IMR-90 (cell line): ENCODE measurements at regions not wholly inside any gene's neighbourhood (a gene's known extent, or its start where the extent isn't known, plus 50 kb on each side); places are given as distances from the start of the nearest gene placed in this dataset.

ENCODE experiments used
- ATAC-seq: fragments of 200-7000 bp; cut with Tn5 transposase; 2 replicates; pipeline ENCODE4 v1.9.1; 2020; ENCODE audit warnings: low read depth, mild to moderate bottlenecking, moderate library complexity
- BruUV-seq: library from RNA; stranded (reverse); fragments of 400-500 nt; replicated peaks from 2 replicates; lab custom pipeline; 2021; lab: Mats Ljungman, UMichigan
- CTCF ChIA-PET: fragments of 300-600 bp; formaldehyde crosslinking; extraction: SDS; loops from one replicate; lab custom pipeline; 2021; ENCODE audit warnings: antibody characterized with exemption; lab: Yijun Ruan, JAX
- POLR2A ChIA-PET: fragments of 300-600 bp; sonication (Branson Sonifier 250); formaldehyde crosslinking; loops from one replicate; lab custom pipeline; 2022; ENCODE audit warnings: antibody characterized with exemption; ENCODE audit not compliant: unreplicated experiment; lab: Charles Lee
- DNase-seq: peaks from one replicate; pipeline ENCODE4 v3.0.0; 2013
- H2AFZ ChIP-seq: replicated peaks from 2 replicates; pipeline ENCODE3; 2013; ENCODE audit warnings: low read length, mild to moderate bottlenecking; ENCODE audit not compliant: poor library complexity
- H2AK5ac ChIP-seq: 2 replicates; pipeline ENCODE4 v1.6.1; 2013; ENCODE audit warnings: low read depth, low read length, inconsistent platforms
- H2AK9ac ChIP-seq: replicated peaks from 2 replicates; pipeline ENCODE3; 2013; ENCODE audit warnings: mild to moderate bottlenecking, low read depth, low read length, moderate library complexity; ENCODE audit not compliant: poor library complexity
- H2BK120ac ChIP-seq: 2 replicates; pipeline ENCODE4 v1.6.1; 2013; ENCODE audit warnings: low read depth, low read length, inconsistent platforms
- H2BK15ac ChIP-seq: 3 replicates; pipeline ENCODE4 v1.6.1; 2013; ENCODE audit warnings: low read depth, low read length, inconsistent platforms
- H2BK20ac ChIP-seq: 2 replicates; pipeline ENCODE4 v1.6.1; 2013; ENCODE audit warnings: low read depth, mild to moderate bottlenecking, inconsistent platforms, low read length, moderate library complexity
- H2BK5ac ChIP-seq: 2 replicates; pipeline ENCODE4 v1.6.1; 2013; ENCODE audit warnings: mild to moderate bottlenecking, low read depth, low read length, inconsistent platforms; ENCODE audit not compliant: poor library complexity, severe bottlenecking
- H3K14ac ChIP-seq: replicated peaks from 2 replicates; pipeline ENCODE4 v1.6.1; 2013; ENCODE audit warnings: low read depth, low read length, inconsistent platforms
- H3K18ac ChIP-seq: 2 replicates; pipeline ENCODE4 v1.6.1; 2013; ENCODE audit warnings: low read depth, low read length, control low read depth
- H3K23ac ChIP-seq: 2 replicates; pipeline ENCODE4 v1.6.1; 2013; ENCODE audit warnings: low read depth, low read length, inconsistent platforms
- H3K27ac ChIP-seq: 2 replicates; pipeline ENCODE4 v1.5.1; 2013; ENCODE audit warnings: mild to moderate bottlenecking, control low read depth, low read length; ENCODE audit not compliant: insufficient read depth
- H3K27me3 ChIP-seq: 2 replicates; pipeline ENCODE4 v1.6.1; 2013; ENCODE audit warnings: low read length; ENCODE audit not compliant: control insufficient read depth, insufficient read depth
- H3K36me3 ChIP-seq: 2 replicates; pipeline ENCODE4 v1.6.1; 2013; ENCODE audit warnings: low read length, mixed read lengths; ENCODE audit not compliant: control insufficient read depth, insufficient read depth
- H3K4ac ChIP-seq: 2 replicates; pipeline ENCODE4 v1.6.1; 2013; ENCODE audit warnings: low read depth, low read length, inconsistent platforms
- H3K4me1 ChIP-seq: 2 replicates; pipeline ENCODE4 v1.6.1; 2013; ENCODE audit warnings: low read length, mixed read lengths; ENCODE audit not compliant: control insufficient read depth, insufficient read depth
- H3K4me2 ChIP-seq: 2 replicates; pipeline ENCODE4 v1.6.1; 2013; ENCODE audit warnings: low read depth, mild to moderate bottlenecking, control low read depth, low read length, moderate library complexity
- H3K4me3 ChIP-seq: 2 replicates; pipeline ENCODE4 v1.5.1; 2013; ENCODE audit warnings: low read depth, mild to moderate bottlenecking, control low read depth, low read length, moderate library complexity; ENCODE audit not compliant: insufficient read depth
- H3K56ac ChIP-seq: 2 replicates; pipeline ENCODE4 v1.6.1; 2013; ENCODE audit warnings: low read length, inconsistent platforms; ENCODE audit not compliant: insufficient read depth; ENCODE audit errors: extremely low read depth
- H3K79me1 ChIP-seq, 2 experiments: 2 replicates each; pipeline ENCODE4 v1.6.1; 2013; ENCODE audit warnings: low read length in 2 of 2, inconsistent platforms in 1 of 2, low read depth in 1 of 2
- H3K9ac ChIP-seq: 2 replicates; pipeline ENCODE4 v1.6.1; 2013; ENCODE audit warnings: low read depth, low read length, control low read depth
- H3K9me1 ChIP-seq: 2 replicates; pipeline ENCODE4 v1.6.1; 2013; ENCODE audit warnings: low read length, inconsistent platforms; ENCODE audit not compliant: insufficient read depth
- H3K9me3 ChIP-seq: 2 replicates; pipeline ENCODE4 v1.6.1; 2013; ENCODE audit warnings: low read length; ENCODE audit not compliant: control insufficient read depth, insufficient read depth
- H4K20me1 ChIP-seq: 2 replicates; pipeline ENCODE4 v1.6.1; 2013; ENCODE audit warnings: low read length, inconsistent platforms; ENCODE audit not compliant: insufficient read depth
- H4K5ac ChIP-seq: 2 replicates; pipeline ENCODE4 v1.6.1; 2013; ENCODE audit warnings: mild to moderate bottlenecking, low read depth, low read length, control low read depth
- H4K8ac ChIP-seq, 2 experiments: 2 replicates each; pipeline ENCODE4 v1.6.1; 2013; ENCODE audit warnings: low read depth in 2 of 2, low read length in 2 of 2, control low read depth in 1 of 2, inconsistent platforms in 1 of 2
- H4K91ac ChIP-seq: 2 replicates; pipeline ENCODE4 v1.6.1; 2013; ENCODE audit warnings: low read depth, low read length, inconsistent platforms; ENCODE audit not compliant: insufficient read depth
- BHLHE40 ChIP-seq: fragments of 150-350 bp; IDR thresholded peaks from 2 replicates; pipeline ENCODE4 v1.6.1; 2016; ENCODE audit warnings: mild to moderate bottlenecking, low read depth, low read length
- CEBPB ChIP-seq: IDR thresholded peaks from 2 replicates; pipeline ENCODE4 v1.6.1; 2012; ENCODE audit warnings: low read depth, low read length, improper control_type of control experiment
- CHD1 ChIP-seq: IDR thresholded peaks from 2 replicates; pipeline ENCODE4 v1.6.1; 2012; ENCODE audit warnings: low read depth, low read length, improper control_type of control experiment
- FOS ChIP-seq: fragments of 150-350 bp; IDR thresholded peaks from 2 replicates; pipeline ENCODE4 v1.6.1; 2016; ENCODE audit warnings: low read depth, low read length
- MAZ ChIP-seq: IDR thresholded peaks from 2 replicates; pipeline ENCODE4 v1.6.1; 2012; ENCODE audit warnings: low read depth, mild to moderate bottlenecking, low read length, improper control_type of control experiment, moderate library complexity, borderline replicate concordance
- MXI1 ChIP-seq: IDR thresholded peaks from 2 replicates; pipeline ENCODE4 v1.6.1; 2012; ENCODE audit warnings: low read depth, mild to moderate bottlenecking, low read length, moderate library complexity, borderline replicate concordance
- NFE2L2 ChIP-seq: fragments of 150-350 bp; IDR thresholded peaks from 2 replicates; pipeline ENCODE4 v1.6.1; 2016; ENCODE audit warnings: low read depth, mild to moderate bottlenecking, low read length
- POLR2A ChIP-seq: IDR thresholded peaks from 2 replicates; pipeline ENCODE4 v1.6.1; 2012; ENCODE audit warnings: mild to moderate bottlenecking, low read depth, low read length
- RAD21 ChIP-seq: IDR thresholded peaks from 2 replicates; pipeline ENCODE4 v1.6.1; 2012; ENCODE audit warnings: low read length, improper control_type of control experiment
- RCOR1 ChIP-seq: IDR thresholded peaks from 2 replicates; pipeline ENCODE4 v1.6.1; 2012; ENCODE audit warnings: mild to moderate bottlenecking, low read length, improper control_type of control experiment; ENCODE audit not compliant: insufficient replicate concordance
- RFX5 ChIP-seq: IDR thresholded peaks from 2 replicates; pipeline ENCODE4 v1.8.0; 2012; ENCODE audit warnings: low read depth, mild to moderate bottlenecking, low read length, moderate library complexity
- SMC3 ChIP-seq: fragments of 150-350 bp; IDR thresholded peaks from 2 replicates; pipeline ENCODE4 v1.6.1; 2016; ENCODE audit warnings: low read depth, mild to moderate bottlenecking, antibody characterized with exemption, low read length, moderate library complexity
- WGBS, 2 experiments: methylation state at CpG; one replicate each; pipeline versions ENCODE4 v1.1.5 to v1.1.7; 2013; ENCODE audit warnings: missing lambda C conversion rate in 2 of 2; ENCODE audit not compliant: insufficient read length in 1 of 2; ENCODE audit errors: extremely low coverage in 2 of 2; 5-methylcytosine and 5-hydroxymethylcytosine counted together
- dilution Hi-C: fragments of 300-500 bp; cut with HindIII; formaldehyde crosslinking; loops from one replicate; pipeline ENCODE4 v1.14.3; 2018; ENCODE audit warnings: low sequenced_read_pairs; ENCODE audit not compliant: unreplicated experiment
- in situ Hi-C: fragments of 300-500 bp; cut with MboI; formaldehyde crosslinking; loops from 3 replicates; pipeline ENCODE4 v1.14.3; 2019; ENCODE audit warnings: low sequenced_read_pairs, inconsistent platforms, mixed read lengths
- intact Hi-C: fragments of 100-400 bp; cut with micrococcal nuclease; formaldehyde crosslinking; loops from 2 replicates; pipeline ENCODE4 v1.10.0; 2022
- TF ChIP-seq, protein P1 (sequence below): conservative IDR thresholded peaks from 2 replicates; pipeline ENCODE4 v1.5.1; 2012; ENCODE audit warnings: mild to moderate bottlenecking, low read depth, low read length, improper control_type of control experiment
- TF ChIP-seq, protein P2 (sequence below): fragments of 150-350 bp; IDR thresholded peaks from 2 replicates; pipeline ENCODE4 v1.6.1; 2016; ENCODE audit warnings: low read depth, mild to moderate bottlenecking, low read length, moderate library complexity, borderline replicate concordance
- TF ChIP-seq, protein P3 (sequence below): fragments of 150-350 bp; IDR thresholded peaks from 2 replicates; pipeline ENCODE4 v1.6.1; 2017; ENCODE audit warnings: mild to moderate bottlenecking, antibody characterized with exemption, low read length, low read depth

DNA sequence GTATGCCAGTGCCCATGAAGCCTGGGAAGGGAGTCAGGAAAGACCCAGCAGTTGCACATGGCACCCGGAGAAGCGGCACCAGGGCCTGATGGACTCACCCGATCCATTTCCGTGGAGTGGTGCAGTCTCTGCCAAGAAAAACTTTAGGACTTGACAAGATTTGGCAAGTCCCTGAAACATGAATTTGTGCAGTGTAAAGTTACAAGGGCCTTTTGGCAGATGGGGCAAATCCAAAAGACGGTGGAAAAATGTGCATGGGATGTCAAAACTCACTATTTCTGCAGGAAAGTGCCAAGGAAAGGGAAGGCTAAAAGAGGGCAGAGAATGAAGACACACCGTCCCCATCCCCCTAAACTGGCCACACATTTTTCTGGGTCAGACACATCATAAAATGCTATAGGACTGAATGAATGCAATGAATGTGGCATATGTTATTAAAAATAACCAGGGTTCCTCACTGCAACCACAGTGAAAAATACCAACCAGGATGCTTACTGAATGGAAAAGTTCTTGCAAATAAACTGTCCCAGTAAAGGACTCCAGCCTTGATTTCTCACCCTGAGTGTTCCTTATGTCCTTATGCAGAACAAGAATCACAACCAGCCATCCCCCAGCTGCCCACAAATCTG, 173.5 kb upstream of the SIX2 start:
- 0 out of 2 replicates have a peak, but pooled peaks cover 12% of the 10 kb centered on the region for H3K9me1 ChIP-seq
- no peak overlapping the region for H4K8ac ChIP-seq
- DNase-seq (no peak), ATAC-seq (no peak)
- no peak overlapping the region for H2BK20ac ChIP-seq
- H2AK5ac ChIP-seq: peak overlapping the region; percentile 46; the same call in 1 of the 2 replicates
- no peak overlapping the region for H2BK15ac ChIP-seq
- no peak overlapping the region for H2AK9ac ChIP-seq
- no peak overlapping the region for H4K5ac ChIP-seq
- H2BK120ac ChIP-seq: no peak overlapping the region
- H3K14ac ChIP-seq: no peak overlapping the region
- H3K4ac ChIP-seq: no peak overlapping the region
- H3K23ac ChIP-seq: no peak overlapping the region
- H3K79me1 ChIP-seq: no peaks in the 10 kb centered on the region
- H3K4me3 ChIP-seq: no peak overlapping the region
- peaks cover 16% of the 10 kb centered on the region for H3K4me1 ChIP-seq
- peaks cover 9% of the 10 kb centered on the region for H3K27me3 ChIP-seq
- ChIA-PET CTCF (no interaction called here), POLR2A (no interaction called here)
- peak overlapping the region; percentile 46 for H2AFZ ChIP-seq
- no peaks in the 10 kb centered on the region for H3K9me3 ChIP-seq
- 30% methylated on average over 2 of the region's 6 CpGs; no CpG with 5 or more reads in 1 of the 2 experiments for WGBS, 2 experiments
- dilution Hi-C loops (no loop called here), in situ Hi-C loops (no loop called here), intact Hi-C loops (no loop called here)
- no peak overlapping the region for H3K27ac ChIP-seq
- H3K9ac ChIP-seq: no peak overlapping the region
- no peaks in the 10 kb centered on the region for H4K20me1 ChIP-seq
- H3K4me2 ChIP-seq: no peak overlapping the region
- H3K18ac ChIP-seq: no peak overlapping the region
- H4K91ac ChIP-seq: no peak overlapping the region
- no peak overlapping the region for H3K56ac ChIP-seq
- TF ChIP-seq, protein P1, sequence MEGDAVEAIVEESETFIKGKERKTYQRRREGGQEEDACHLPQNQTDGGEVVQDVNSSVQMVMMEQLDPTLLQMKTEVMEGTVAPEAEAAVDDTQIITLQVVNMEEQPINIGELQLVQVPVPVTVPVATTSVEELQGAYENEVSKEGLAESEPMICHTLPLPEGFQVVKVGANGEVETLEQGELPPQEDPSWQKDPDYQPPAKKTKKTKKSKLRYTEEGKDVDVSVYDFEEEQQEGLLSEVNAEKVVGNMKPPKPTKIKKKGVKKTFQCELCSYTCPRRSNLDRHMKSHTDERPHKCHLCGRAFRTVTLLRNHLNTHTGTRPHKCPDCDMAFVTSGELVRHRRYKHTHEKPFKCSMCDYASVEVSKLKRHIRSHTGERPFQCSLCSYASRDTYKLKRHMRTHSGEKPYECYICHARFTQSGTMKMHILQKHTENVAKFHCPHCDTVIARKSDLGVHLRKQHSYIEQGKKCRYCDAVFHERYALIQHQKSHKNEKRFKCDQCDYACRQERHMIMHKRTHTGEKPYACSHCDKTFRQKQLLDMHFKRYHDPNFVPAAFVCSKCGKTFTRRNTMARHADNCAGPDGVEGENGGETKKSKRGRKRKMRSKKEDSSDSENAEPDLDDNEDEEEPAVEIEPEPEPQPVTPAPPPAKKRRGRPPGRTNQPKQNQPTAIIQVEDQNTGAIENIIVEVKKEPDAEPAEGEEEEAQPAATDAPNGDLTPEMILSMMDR: no peak
- no peak for TF ChIP-seq RFX5
- no peak for TF ChIP-seq MAZ
- TF ChIP-seq MXI1: no peak
- TF ChIP-seq CHD1: no peak
- no peak for TF ChIP-seq NFE2L2
- no peak for TF ChIP-seq RCOR1
- TF ChIP-seq CEBPB: no peak
- TF ChIP-seq FOS: no peak
- TF ChIP-seq SMC3: no peak
- TF ChIP-seq RAD21: no peak
- no peak for TF ChIP-seq BHLHE40
- TF ChIP-seq, protein P2, sequence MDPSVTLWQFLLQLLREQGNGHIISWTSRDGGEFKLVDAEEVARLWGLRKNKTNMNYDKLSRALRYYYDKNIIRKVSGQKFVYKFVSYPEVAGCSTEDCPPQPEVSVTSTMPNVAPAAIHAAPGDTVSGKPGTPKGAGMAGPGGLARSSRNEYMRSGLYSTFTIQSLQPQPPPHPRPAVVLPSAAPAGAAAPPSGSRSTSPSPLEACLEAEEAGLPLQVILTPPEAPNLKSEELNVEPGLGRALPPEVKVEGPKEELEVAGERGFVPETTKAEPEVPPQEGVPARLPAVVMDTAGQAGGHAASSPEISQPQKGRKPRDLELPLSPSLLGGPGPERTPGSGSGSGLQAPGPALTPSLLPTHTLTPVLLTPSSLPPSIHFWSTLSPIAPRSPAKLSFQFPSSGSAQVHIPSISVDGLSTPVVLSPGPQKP: no peak
- TF ChIP-seq, protein P3, sequence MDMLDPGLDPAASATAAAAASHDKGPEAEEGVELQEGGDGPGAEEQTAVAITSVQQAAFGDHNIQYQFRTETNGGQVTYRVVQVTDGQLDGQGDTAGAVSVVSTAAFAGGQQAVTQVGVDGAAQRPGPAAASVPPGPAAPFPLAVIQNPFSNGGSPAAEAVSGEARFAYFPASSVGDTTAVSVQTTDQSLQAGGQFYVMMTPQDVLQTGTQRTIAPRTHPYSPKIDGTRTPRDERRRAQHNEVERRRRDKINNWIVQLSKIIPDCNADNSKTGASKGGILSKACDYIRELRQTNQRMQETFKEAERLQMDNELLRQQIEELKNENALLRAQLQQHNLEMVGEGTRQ: no peak
- no peak for TF ChIP-seq POLR2A
- BruUV-seq: no TSS peak
- H2BK5ac ChIP-seq: no peak overlapping the region
- H3K36me3 ChIP-seq: no peaks in the 10 kb centered on the region
